ENCODE measurements at regions not wholly inside any gene's neighbourhood (a gene's known extent, or its start where the extent isn't known, plus 50 kb on each side); places are given as distances from the start of the nearest gene placed in this dataset.

- H3K4me3 ChIP-seq (ENCODE audit: low read depth, low read length): no peak overlapping the region
- no peak for TF ChIP-seq CTCF (IDR thresholded peaks at IDR 0.05; ENCODE audit: insufficient read depth, low read length)
- DNase-seq (ENCODE audit: low read depth): no peak
Measured at GRCh38 chr17:54381482-54381881, 519.2 kb upstream of the TOM1L1 start.

GRCh38 chr17:54404259-54404658, 496.4 kb upstream of the TOM1L1 start:
- no peak for DNase-seq (ENCODE audit: low read depth)
- no peak for TF ChIP-seq CTCF (IDR thresholded peaks at IDR 0.05; ENCODE audit: insufficient read depth, low read length)
- H3K4me3 ChIP-seq (ENCODE audit: low read depth, low read length): no peak overlapping the region

- H3K4me3 ChIP-seq (ENCODE audit: low read depth, low read length): no peak overlapping the region
- no peak for TF ChIP-seq CTCF (IDR thresholded peaks at IDR 0.05; ENCODE audit: insufficient read depth, low read length)
- no peak for DNase-seq (ENCODE audit: low read depth)
Measured at GRCh38 chr17:54405826-54406225, 494.8 kb upstream of the TOM1L1 start.

- H3K4me3 ChIP-seq (ENCODE audit: low read depth, low read length): no peak overlapping the region
- no peak for DNase-seq (ENCODE audit: low read depth)
- TF ChIP-seq CTCF (IDR thresholded peaks at IDR 0.05; ENCODE audit: insufficient read depth, low read length): no peak
Measured at GRCh38 chr17:54408731-54409130, 491.9 kb upstream of the TOM1L1 start.

GRCh38 chr17:54418467-54418866, 482.2 kb upstream of the TOM1L1 start:
- TF ChIP-seq CTCF (IDR thresholded peaks at IDR 0.05; ENCODE audit: insufficient read depth, low read length): no peak
- no peak for DNase-seq (ENCODE audit: low read depth)
- no peak overlapping the region for H3K4me3 ChIP-seq (ENCODE audit: low read depth, low read length)

GRCh38 chr17:54425671-54426070, 475.0 kb upstream of the TOM1L1 start:
- DNase-seq (ENCODE audit: low read depth): no peak
- no peak overlapping the region for H3K4me3 ChIP-seq (ENCODE audit: low read depth, low read length)
- no peak for TF ChIP-seq CTCF (IDR thresholded peaks at IDR 0.05; ENCODE audit: insufficient read depth, low read length)

GRCh38 chr17:54426296-54426886, 474.3 kb upstream of the TOM1L1 start:
- H3K4me3 ChIP-seq (ENCODE audit: low read depth, low read length): no peak overlapping the region
- TF ChIP-seq CTCF (IDR thresholded peaks at IDR 0.05; ENCODE audit: insufficient read depth, low read length): no peak
- no peak for DNase-seq (ENCODE audit: low read depth)

Measured in fibroblast of the aortic adventitia (primary cell).